ENCODE measurements at regions not wholly inside any gene's neighbourhood (a gene's known extent, or its start where the extent isn't known, plus 50 kb on each side); places are given as distances from the start of the nearest gene placed in this dataset.
"Not testable (repeated sequence)": the region's sequence is repeated elsewhere in the genome, so short reads cannot be mapped to it uniquely, and the experiment has no call there.

DNA sequence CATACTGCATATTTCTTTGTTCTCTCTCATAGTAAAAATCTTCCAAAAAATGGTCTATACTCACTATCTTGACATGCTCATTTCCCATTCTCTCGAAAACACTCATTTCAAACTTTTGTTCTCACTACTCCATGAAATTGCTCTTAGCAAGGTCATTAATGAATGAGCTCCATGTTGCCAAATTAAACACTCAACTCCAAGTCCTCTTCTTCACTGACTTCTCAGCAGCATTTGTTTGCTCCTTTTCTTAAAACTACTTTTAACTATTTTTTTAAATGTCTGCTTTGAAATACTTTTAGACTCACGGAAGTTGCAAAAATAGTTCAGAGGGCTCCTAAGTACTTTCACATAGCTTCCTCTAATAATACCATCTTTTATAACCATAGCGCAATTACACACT is 274.0 kb upstream of the PREP start:
- H3K27ac ChIP-seq: no peak overlapping the region
- 66 to 71% methylated on average over 3 of the region's 3 CpGs for WGBS, 2 donors
- intact Hi-C loops (cut with DNase I; ENCODE audit: low total_unique reads): no loop called here

DNA sequence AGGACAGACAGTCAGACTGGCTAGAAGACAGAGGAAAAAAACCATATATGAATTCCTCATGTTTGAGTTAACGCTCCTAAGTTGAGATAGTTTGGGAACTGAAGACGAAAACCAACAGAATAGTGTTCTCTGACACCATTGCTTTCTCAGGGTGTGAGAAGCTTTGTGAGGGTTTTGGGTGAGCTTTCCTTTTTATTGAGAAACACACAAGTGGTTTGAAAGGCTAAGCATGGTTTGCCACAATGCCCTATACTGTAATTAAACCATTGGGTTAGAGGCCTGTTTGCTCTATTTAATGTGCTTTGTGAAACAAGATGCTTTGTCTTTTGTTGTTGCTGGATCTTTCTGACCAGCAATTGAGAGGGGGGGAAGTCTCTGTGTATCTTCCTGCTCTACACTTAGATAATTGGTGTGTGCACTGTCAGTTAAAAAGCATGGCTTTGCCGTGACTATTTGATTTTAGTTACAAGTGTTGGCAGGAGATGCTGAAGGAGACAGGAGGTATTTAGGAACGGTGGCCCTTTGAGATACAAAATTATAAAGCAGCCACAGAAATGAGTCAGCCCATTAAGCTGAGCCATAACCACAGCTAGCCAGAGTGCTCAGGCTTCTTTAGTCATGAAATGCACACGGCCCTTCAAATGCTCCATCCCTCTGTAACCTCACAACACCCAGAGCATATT is 273.0 kb upstream of the PREP start:
- intact Hi-C loops (cut with DNase I; ENCODE audit: low total_unique reads): no loop called here
- WGBS, 2 donors: 57 to 74% methylated on average over 5 of the region's 5 CpGs
- no peaks in the 10 kb centered on the region for H3K9me3 ChIP-seq

More for the DNA sequence above, 274.0 kb upstream of the PREP start:
- no peak for DNase-seq
- no peaks in the 10 kb centered on the region for H3K4me1 ChIP-seq
- H3K9me3 ChIP-seq: no peaks in the 10 kb centered on the region
- H3K36me3 ChIP-seq (ENCODE audit: low read depth, missing control alignments): no peaks in the 10 kb centered on the region
- no peaks in the 10 kb centered on the region for H3K27me3 ChIP-seq
- no peak overlapping the region for H3K4me3 ChIP-seq
- TF ChIP-seq, protein P1, sequence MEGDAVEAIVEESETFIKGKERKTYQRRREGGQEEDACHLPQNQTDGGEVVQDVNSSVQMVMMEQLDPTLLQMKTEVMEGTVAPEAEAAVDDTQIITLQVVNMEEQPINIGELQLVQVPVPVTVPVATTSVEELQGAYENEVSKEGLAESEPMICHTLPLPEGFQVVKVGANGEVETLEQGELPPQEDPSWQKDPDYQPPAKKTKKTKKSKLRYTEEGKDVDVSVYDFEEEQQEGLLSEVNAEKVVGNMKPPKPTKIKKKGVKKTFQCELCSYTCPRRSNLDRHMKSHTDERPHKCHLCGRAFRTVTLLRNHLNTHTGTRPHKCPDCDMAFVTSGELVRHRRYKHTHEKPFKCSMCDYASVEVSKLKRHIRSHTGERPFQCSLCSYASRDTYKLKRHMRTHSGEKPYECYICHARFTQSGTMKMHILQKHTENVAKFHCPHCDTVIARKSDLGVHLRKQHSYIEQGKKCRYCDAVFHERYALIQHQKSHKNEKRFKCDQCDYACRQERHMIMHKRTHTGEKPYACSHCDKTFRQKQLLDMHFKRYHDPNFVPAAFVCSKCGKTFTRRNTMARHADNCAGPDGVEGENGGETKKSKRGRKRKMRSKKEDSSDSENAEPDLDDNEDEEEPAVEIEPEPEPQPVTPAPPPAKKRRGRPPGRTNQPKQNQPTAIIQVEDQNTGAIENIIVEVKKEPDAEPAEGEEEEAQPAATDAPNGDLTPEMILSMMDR (IDR thresholded peaks at IDR 0.05): no peak
- TF ChIP-seq POLR2A (IDR thresholded peaks at IDR 0.05): no peak

DNA sequence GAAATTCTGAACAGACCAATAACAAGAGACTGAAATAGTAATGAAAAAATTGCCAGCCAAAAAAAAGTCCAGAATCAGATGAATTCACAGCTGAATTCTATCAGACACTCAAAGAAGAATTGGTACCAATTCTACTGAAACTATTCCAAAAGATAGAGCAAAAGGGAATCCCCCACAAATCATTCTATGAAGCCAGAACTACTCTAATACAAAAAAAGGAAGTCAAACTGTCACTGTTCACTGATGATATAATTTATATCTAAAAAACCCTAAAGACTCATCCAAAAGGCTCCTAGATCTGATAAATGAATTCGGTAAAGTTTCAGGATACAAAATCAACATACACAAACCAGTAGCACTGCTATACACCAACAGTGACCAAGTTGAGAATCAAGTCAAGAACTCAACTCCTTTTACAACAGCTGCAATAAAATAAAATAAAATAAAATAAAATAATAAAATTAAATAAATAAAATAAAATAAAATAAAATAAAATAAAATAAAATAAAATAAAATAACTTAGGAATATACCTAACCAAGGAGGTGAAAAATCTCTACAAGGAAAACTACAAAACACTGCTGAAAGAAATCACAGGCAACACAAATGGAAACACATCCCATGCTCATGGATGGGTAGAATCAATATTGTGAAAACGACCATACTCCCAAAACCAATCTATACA is 270.1 kb upstream of the PREP start:
- intact Hi-C loops (cut with DNase I; ENCODE audit: low total_unique reads); H3K27ac ChIP-seq; DNase-seq; H3K36me3 ChIP-seq (ENCODE audit: low read depth, missing control alignments); H3K27me3 ChIP-seq; H3K4me1 ChIP-seq; H3K4me3 ChIP-seq; H3K9me3 ChIP-seq: not testable (repeated sequence)
- 89 to 95% methylated on average over 2 of the region's 2 CpGs for WGBS, 2 donors

More for the DNA sequence above, 273.0 kb upstream of the PREP start:
- Histone ChIP-seq H3K4me3 (no peak overlapping the region), H3K27me3 (no peaks in the 10 kb centered on the region), H3K36me3 (ENCODE audit: low read depth, missing control alignments) (no peaks in the 10 kb centered on the region), H3K4me1 (no peaks in the 10 kb centered on the region), H3K27ac (no peak overlapping the region)
- TF ChIP-seq POLR2A (IDR thresholded peaks at IDR 0.05): no peak
- TF ChIP-seq, protein P1 (IDR thresholded peaks at IDR 0.05): no peak
- DNase-seq: no peak

DNA sequence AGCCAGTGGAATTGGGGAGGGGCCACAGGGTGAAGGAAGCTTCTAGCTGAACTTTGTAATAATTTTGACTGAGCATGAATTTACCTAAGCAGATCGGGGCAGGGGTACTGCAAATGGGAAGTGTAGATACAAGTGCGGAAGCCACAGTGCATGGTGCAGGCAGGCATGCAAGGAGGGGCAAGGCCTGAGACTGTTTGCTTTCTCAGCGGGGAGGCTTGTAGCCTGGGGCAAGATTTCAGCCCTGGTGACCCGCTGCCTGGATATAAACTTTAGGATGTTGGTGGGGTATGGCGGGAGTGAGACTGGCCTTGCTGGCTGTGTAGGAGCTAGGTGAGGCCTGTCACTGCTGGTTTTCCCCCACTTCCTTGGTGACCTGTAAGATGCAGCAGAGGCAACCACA is 266.4 kb upstream of the PREP start:
- Histone ChIP-seq H3K27me3 (no peaks in the 10 kb centered on the region), H3K4me1 (no peaks in the 10 kb centered on the region), H3K27ac (no peak overlapping the region), H3K4me3 (no peak overlapping the region), H3K36me3 (ENCODE audit: low read depth, missing control alignments) (no peaks in the 10 kb centered on the region), H3K9me3 (no peaks in the 10 kb centered on the region)
- 89 to 93% methylated on average over 5 of the region's 5 CpGs for WGBS, 2 donors
- intact Hi-C loops (cut with DNase I; ENCODE audit: low total_unique reads): no loop called here
- no peak for DNase-seq
- TF ChIP-seq, protein P1 (IDR thresholded peaks at IDR 0.05): no peak
- TF ChIP-seq POLR2A (IDR thresholded peaks at IDR 0.05): no peak

DNA sequence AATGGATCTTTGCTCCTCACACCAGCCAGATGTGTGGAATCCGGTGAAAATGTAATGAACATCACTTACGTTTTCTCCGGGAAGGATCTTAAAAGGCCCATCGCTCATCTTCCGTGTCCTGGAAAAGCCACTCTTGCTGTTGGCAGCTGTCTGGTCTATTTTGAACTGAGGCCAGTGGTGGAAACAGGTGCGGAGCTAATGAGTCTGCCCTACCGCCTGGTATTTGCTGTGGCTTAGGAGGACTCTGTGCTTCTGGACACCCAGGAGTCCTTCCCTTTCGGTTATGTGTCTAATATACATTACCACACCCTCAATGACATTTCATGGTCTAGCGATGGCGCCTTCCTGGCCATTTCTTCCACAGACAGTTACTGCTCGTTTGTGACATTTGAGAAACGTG is 264.2 kb upstream of the PREP start:
- H3K27me3 ChIP-seq: no peaks in the 10 kb centered on the region
- WGBS, 2 donors: 89 to 96% methylated on average over 12 of the region's 12 CpGs
- no peaks in the 10 kb centered on the region for H3K4me1 ChIP-seq
- no peak for DNase-seq
- no peaks in the 10 kb centered on the region for H3K9me3 ChIP-seq
- no peaks in the 10 kb centered on the region for H3K36me3 ChIP-seq (ENCODE audit: low read depth, missing control alignments)
- no peak overlapping the region for H3K27ac ChIP-seq
- H3K4me3 ChIP-seq: no peak overlapping the region
- TF ChIP-seq, protein P1 (IDR thresholded peaks at IDR 0.05): no peak
- no peak for TF ChIP-seq POLR2A (IDR thresholded peaks at IDR 0.05)
- intact Hi-C loops (cut with DNase I; ENCODE audit: low total_unique reads): no loop called here

All from testis (tissue), 2 donors.